Central memory CD4-positive, alpha-beta T cell (primary cell): ENCODE measurements at regions not wholly inside any gene's neighbourhood (a gene's known extent, or its start where the extent isn't known, plus 50 kb on each side); places are given as distances from the start of the nearest gene placed in this dataset.
"Not testable (repeated sequence)": the region's sequence is repeated elsewhere in the genome, so short reads cannot be mapped to it uniquely, and the experiment has no call there.

ENCODE experiments used
- DNase-seq: peaks from one replicate; pipeline ENCODE4 v3.0.0; 2022

DNA sequence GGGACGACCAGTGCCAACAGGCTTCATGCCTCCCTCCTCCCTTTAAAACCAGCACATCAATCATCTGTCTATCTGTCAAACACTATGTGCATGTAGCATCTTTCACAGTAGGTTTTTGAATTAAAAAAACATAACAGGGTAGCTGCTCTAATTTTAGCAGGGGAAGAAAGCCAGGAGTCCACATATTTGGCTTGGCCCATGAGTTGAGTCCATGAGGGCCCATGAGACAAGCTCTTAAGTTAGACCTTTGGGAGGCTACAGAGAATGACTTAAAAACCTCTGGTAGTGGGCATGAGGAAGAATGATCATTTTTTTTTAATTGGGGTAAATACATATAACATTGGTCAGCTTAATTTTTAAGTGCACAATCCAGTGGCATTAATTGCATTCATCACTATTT lies 194.9 kb downstream of the UTRN start:
- DNase-seq, result no peak

DNA sequence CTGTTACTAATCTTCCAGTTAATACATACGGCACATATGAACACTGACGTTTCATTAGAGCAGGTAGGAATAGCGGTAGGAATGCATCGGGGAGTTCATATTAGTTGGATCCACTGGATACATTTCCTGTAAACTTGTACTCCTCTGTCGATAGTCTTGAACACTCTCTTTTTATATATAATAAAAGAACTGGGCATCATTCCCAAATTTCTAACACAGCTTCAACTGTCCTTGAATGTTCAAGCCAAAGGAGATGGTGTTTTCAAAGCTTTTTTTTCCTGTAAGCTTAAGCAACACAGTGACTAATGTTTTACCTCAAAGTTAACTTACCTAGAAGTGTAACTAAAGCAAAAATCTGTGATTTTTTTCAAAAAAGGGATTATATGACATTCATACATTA lies 195.3 kb downstream of the UTRN start:
- DNase-seq, result no peak

DNA sequence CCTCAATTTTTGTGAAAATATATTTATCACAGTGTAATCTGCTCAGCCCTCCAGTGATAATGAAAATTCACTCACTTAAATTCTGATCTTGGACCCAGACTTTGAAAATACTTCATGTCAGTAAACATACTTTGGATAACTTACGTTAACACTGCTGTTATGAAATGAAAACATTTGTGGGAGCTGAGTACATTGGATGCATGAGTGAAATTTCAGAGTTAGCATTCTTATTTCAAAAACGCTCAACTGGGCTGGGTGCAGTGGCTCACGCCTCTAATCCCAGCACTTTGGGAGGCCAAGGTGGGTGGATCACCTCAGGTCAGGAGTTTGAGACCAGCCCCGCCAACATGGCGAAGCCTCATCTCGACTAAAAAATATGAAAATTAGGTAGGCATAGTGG lies 196.4 kb downstream of the UTRN start:
- DNase-seq, result no peak

DNA sequence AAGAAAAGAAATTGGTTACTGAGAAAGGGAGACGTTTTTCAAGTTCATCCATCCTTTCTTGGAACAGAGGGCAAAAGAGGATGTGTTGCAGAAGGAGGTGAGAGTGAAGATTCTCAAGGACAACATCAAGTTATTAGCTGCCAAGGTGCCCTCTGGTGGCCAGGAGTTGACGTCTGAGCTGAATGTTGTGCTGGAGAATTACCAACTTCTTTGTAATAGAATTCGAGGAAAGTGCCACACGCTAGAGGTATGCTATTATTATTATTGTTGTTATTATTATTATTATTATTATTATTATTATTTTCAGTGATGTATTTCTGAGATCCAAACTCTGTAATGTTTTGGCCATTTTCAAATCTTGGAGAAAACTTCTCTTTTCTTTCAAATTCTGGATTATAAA lies 197.0 kb downstream of the UTRN start:
- DNase-seq, result peak; percentile 46

DNA sequence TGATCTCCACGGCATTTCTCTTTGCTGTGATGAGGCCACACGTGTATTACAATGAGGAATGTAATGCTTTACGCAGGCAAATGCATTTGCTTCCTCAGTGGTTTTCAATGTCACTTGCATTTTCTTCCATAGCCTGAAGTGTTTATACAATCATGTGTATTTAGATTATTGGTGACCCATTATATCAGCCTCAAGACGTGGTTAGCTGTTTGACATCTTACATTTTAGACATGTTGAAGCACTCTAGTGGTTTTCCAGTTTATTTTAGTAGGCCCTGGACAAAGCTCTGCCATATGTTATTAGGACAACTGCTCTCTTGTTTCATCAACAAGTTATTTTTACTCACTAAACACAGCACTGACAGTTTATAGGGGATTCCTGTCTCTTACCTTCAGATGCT lies 200.4 kb downstream of the UTRN start:
- no peak for DNase-seq

GRCh38 chr6:144488590-144488989 lies 203.5 kb downstream of the UTRN start:
- DNase-seq, result no peak

DNA sequence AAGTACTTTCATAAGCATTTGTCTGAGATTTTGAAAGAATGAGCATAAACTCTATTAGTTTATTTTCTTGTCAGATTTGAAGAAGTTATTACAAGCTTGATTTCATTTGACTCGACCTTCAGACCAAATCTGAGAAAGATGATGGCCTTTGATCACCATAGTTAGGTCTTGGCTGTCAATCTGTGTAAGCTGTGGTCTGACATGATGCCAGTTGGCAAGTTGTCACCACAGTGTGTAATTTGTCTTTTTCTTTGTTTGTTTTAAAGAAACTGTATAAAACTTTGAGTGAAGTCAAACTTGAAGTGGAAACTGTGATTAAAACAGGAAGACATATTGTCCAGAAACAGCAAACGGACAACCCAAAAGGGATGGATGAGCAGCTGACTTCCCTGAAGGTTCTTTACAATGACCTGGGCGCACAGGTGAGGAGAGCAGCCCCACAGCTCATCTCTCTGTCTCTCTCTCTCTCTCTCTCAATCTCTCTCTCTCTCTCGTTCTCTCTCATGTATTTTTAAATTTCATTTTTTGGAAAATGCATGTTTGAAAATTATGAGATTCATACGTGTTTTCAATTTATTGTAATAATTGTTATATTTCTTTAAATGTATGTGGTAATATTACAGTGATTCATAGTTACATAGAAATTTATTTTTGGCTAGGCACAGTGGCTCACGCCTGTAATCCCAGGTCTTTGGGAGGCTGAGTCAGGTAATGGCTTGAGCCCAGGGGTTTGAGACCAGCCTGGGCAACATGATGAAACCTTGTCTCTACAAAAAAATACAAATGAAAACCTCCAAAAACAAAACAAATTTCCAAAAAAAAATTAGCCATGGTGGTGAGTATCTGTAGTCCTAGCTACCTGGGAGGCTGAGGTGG lies 208.1 kb downstream of the UTRN start:
- no peak for DNase-seq

GRCh38 chr6:144495076-144495475 lies 209.9 kb downstream of the UTRN start:
- not testable (repeated sequence) for DNase-seq

DNA sequence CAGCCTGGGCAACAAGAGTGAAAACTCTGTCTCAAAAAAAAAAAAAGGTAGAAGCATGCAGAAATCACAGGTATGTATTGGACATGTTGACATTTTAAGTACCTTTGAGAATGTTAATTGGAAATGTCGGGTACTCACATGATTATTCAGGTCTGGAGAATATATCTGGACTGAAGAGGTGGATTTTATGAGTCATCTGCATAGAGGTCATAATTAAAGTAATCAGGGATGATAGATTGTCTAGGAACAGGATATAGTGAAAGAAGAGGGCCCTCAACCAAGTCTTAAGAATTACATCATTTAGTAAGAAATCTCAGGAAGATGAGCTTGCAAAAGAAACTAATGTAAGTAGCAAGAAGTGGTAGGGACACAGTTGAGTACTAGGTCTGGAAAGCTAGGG lies 212.5 kb downstream of the UTRN start:
- DNase-seq, result no peak

- DNase-seq, result no peak
Observed at GRCh38 chr6:144500892-144501291, 215.8 kb downstream of the UTRN start.

DNA sequence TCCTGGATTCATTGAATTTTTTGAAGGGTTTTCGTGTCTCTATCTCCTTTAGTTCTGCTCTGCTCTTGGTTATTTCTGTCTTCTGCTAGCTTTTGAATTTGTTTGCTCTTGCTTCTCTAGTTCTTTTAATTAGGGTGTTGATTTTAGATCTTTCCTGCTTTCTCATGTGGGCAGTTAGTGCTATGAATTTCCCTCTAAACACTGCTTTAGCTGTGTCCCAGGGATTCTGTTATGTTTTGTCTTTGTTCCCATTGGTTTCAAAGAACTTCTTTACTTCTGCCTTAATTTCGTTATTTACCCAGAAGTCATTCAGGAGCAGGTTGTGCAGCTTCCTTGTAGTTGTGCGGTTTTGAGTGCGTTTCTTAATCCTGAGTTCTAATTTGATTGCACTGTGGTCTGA lies 220.1 kb downstream of the UTRN start:
- not testable (repeated sequence) for DNase-seq

DNA sequence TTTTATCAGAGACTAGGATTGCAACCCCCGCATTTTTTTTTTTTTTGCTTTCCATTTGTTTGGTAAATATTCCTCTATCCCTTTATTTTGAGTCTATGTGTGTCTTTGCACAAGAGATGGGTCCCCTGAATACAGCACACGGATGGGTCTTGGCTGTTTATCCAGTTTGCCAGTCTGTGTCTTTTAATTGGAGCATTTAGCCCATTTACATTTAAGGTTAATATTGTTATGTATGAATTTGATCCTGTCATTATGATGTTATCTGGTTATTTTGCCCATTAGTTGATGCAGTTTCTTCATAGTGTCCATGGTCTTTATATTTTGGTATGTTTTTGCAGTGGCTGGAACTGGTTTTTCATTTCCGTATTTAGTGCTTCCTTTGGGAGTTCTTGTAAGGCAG lies 220.9 kb downstream of the UTRN start:
- DNase-seq, result not testable (repeated sequence)

DNA sequence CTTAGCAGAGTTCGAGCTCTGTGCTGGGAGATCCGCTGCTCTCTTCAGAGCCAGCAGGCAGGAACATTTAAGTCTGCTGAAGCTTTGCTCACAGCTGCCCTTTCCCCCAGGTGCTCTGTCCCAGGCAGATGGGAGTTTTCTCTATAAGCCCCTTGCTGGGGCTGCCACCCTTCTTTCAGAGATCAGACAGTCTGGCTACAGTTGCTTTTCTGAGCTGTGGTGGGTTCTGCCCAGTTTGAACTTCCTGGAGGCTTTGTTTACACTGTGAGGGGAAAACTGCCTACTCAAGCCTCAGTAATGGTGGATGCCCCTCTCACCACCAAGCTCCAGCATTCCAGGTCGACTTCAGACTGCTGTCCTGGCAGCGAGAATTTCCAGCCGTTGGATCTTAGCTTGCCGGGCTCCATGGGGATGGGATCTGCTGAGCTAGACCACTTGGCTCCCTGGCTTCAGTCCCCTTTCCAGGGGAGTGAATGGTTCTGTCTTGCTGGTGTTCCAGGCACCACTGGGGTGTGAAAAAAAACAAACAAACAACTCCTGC lies 222.7 kb downstream of the UTRN start:
- not testable (repeated sequence) for DNase-seq

DNA sequence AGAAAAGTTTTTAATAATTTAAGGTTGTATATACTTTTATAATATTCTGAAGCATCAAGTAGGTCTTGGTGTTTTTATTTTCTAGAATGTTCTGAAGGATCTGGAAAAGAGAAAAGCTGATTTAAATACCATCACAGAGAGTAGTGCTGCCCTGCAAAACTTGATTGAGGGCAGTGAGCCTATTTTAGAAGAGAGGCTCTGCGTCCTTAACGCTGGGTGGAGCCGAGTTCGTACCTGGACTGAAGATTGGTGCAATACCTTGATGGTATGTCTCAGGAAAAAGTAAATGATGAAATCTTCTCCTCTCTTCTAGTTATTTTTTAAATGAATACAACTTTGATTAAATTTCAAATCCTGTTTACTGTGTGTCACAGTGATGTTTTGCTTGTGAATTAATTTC lies 225.7 kb downstream of the UTRN start:
- no peak for DNase-seq

DNA sequence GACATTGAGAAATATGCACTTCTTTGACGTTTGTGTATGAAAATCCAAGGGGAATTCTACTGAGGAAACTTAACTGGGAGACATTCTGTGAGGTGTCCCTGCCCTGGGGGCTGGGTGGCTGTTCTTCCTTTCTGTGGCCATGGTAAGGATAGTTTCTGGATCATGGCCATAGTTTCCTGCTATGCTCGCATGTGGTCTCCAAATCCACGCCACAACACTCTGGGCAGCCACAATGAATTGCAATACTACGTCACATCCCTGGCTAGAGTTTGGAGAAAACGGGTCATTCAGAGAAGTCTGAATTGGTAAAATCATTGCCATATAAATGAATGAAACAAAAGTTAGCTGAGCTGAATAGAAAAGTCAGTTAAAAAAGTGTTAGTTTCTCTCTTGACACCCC lies 230.6 kb downstream of the UTRN start:
- no peak for DNase-seq

DNA sequence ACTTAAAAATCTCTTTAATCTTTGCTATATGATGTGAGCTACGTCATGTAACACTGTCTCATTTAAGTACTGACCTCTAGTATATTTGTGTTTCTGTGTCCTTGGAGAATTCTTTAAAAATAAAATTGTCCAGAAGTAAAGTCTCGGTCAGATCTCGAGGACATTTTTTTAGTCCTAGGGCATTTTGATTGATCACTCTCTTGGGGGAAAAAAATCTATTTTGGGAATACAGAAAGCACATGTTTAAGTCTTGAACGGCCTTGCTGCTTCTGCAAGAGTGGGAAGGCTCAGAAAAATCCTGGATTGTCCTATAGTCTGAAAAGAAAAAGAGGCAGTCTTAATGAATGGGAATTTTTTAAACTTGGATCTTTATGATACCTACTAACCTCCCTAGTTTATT lies 234.3 kb downstream of the UTRN start:
- DNase-seq, result no peak

GRCh38 chr6:144528743-144529425 lies 243.7 kb downstream of the UTRN start:
- no peak for DNase-seq

- no peak for DNase-seq
Observed at GRCh38 chr6:144530118-144530517, 245.0 kb downstream of the UTRN start.

DNA sequence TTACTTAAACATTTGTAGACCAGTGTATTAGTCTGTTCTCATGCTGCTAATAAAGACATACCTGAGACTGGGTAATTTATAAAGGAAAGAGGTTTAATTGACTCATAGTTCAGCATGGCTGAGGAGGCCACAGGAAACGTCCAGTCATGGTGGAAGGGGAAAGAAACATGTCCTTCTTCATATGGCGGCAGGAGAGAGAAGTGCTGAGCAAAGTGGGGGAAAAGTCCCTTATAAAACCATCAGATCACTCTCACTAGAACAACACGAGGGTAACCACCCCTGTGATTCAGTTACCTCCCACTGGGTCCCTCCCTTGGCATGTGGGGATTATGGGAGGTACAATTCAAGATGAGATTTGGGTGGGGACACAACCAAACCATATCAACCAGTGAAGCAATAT lies 247.1 kb downstream of the UTRN start:
- not testable (repeated sequence) for DNase-seq

DNA sequence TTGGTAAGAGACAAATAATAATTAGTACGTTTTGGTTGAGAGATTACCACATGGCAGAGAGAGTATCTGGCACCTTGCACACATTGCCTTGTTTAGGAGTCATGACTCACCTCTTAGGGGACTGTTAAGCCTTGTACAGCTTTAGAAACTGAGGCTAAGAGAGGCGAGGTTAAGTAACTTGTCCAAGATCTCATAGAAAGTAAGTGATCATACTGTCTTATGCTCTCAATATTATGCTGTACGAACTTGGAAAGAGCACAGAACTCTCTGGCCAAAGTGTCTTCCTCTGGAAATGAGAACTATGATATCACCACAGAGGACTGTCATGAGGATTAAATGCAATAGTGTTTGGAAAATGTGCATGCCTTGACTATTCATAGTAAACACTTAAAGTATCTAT lies 249.0 kb downstream of the UTRN start:
- no peak for DNase-seq

- DNase-seq, result no peak
Observed at GRCh38 chr6:144535630-144536029, 250.5 kb downstream of the UTRN start.

DNA sequence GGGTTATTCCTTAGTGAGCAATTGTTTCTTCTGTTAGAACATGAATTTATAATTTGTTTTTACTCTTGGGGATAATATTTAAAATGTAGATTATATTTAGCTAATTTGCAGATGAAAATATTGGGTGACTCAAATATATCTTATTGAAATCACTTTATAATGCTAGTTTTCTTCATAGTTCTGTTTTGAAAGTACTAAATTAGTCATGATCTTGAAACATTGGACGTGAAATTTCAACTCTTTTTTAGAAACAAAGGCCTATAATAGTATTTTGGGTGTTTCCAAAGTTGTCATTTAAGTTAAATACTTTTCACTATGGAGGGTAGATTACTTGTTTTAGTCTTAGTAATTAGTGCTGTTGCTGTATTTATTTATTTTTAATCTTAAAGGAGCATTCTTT lies 250.9 kb downstream of the UTRN start:
- DNase-seq, result no peak

DNA sequence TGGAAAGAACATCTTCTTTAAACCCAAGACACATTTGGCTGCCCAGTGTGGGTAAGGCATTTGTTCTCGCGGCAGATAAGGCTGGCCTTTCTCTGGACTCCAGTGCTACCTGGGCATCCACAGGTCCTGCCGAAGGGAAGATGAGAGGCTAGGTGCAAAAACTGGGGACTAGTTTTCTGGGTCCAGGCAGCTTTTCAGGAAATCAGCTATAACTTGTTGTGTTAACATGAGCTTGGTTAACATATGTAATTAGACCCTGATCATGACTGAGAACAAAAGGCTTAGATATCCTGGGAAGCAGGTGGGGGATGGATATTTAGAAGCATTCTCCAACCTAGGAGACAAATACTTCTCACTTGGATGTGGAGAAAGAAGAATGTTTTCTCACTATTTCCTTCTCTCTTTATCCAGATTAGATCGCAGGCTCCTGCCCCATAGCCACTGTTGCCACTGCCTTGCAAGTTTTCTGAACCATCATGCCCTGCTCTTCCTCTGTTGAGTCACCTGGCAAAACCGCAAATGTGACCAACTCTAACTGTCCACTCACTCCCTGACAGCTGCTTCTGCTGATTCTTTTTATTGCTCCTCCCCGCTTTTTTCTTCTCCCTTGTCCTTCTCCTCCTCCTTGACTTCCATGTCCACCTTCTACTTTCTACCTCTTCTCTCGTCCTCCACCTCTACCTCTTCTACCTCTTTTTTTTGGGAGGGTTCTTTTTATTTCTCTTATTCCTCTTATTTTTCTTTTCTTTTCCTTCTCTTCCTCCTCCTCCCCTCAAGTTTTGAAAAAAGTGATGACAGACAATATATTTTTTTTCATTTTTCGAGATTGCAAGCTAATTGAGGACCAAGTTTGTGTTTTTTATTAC lies 258.1 kb downstream of the UTRN start:
- DNase-seq, result no peak
